Body of pancreas (tissue), 4 donors: ENCODE measurements at regions not wholly inside any gene's neighbourhood (a gene's known extent, or its start where the extent isn't known, plus 50 kb on each side); places are given as distances from the start of the nearest gene placed in this dataset.

Source experiments
- CTCF ChIP-seq, 7 experiments: fragments of 450-650 bp in 4 of 7; fragments of 200-600 bp in 3 of 7; sonication (generic) in 3 of 7; IDR thresholded peaks; one replicate each; pipeline ENCODE4 v1.5.1; 2016 to 2019; ENCODE audit warnings: antibody characterized with exemption in 7 of 7
- POLR2A ChIP-seq, 3 donors: fragments of 450-650 bp; IDR thresholded peaks; one replicate each; pipeline ENCODE4 v1.6.1; 2016; ENCODE audit warnings: antibody characterized with exemption in 3 of 3, mild to moderate bottlenecking in 2 of 3

GRCh38 chr14:22382395-22382794 lies 206.6 kb downstream of the DAD1 start:
- TF ChIP-seq POLR2A (IDR thresholded peaks at IDR 0.05) = no peak
- no peak for TF ChIP-seq CTCF (IDR thresholded peaks at IDR 0.05)
